ENCODE measurements at regions not wholly inside any gene's neighbourhood (a gene's known extent, or its start where the extent isn't known, plus 50 kb on each side); places are given as distances from the start of the nearest gene placed in this dataset.

GRCh38 chr6:148173548-148173947 is 169.1 kb upstream of the SASH1 start:
- ChIA-PET CTCF (interaction anchor here (0.7 kb wide), 1 partner anchor 50 kb away, joined by 4 read pairs; no protein-coding TSS in a partner anchor), POLR2A (no interaction called here)
- Mint-ChIP-seq H3K9me3 (no peaks in the 10 kb centered on the region), H3K4me3 (no peak overlapping the region), H3K4me1 (peaks cover 5% of the 10 kb centered on the region), H3K36me3 (no peaks in the 10 kb centered on the region; the same call in 1 of the 2 replicates), H3K27me3 (ENCODE audit: low read depth) (no peaks in the 10 kb centered on the region), H3K27ac (no peak overlapping the region)
- no peak for ATAC-seq
- DNase-seq (ENCODE audit: low spot score): no peak
- TF ChIP-seq ZNF425 (CRISPR knock-in tag; conservative IDR thresholded peaks at IDR 0.05): no peak
- TF ChIP-seq SMAD4 (CRISPR knock-in tag; IDR thresholded peaks at IDR 0.05): no peak
- TF ChIP-seq NR1H2 (CRISPR knock-in tag; IDR thresholded peaks at IDR 0.05): no peak
- no peak for TF ChIP-seq ZNF317 (CRISPR knock-in tag; IDR thresholded peaks at IDR 0.05; ENCODE audit: borderline replicate concordance, low read depth)

GRCh38 chr6:148175550-148176188 is 167.0 kb upstream of the SASH1 start:
- DNase-seq (ENCODE audit: low spot score) (no peak), ATAC-seq (no peak)
- ChIA-PET POLR2A (no interaction called here), CTCF (interaction anchor here (0.6 to 1.4 kb wide), 2 partner anchors 507 to 668 kb away, joined by 3 read pairs; no protein-coding TSS in a partner anchor)
- peaks cover 16% of the 10 kb centered on the region for H3K4me1 Mint-ChIP-seq
- H3K4me3 Mint-ChIP-seq: no peak overlapping the region
- peaks cover 8% of the 10 kb centered on the region for H3K36me3 Mint-ChIP-seq
- TF ChIP-seq RELA (CRISPR knock-in tag; IDR thresholded peaks at IDR 0.05; ENCODE audit: borderline replicate concordance): no peak
- no peak for TF ChIP-seq NR1H2 (CRISPR knock-in tag; IDR thresholded peaks at IDR 0.05)
- TF ChIP-seq ZBTB43 (CRISPR knock-in tag; IDR thresholded peaks at IDR 0.05): no peak
- no peak for TF ChIP-seq TCF7 (CRISPR knock-in tag; IDR thresholded peaks at IDR 0.05; ENCODE audit: low read depth)
- TF ChIP-seq HMGA2 (CRISPR knock-in tag; IDR thresholded peaks at IDR 0.05): no peak
- no peak for TF ChIP-seq TEAD1 (CRISPR knock-in tag; IDR thresholded peaks at IDR 0.05)
- no peaks in the 10 kb centered on the region for H3K27me3 Mint-ChIP-seq (ENCODE audit: low read depth)
- H3K9me3 Mint-ChIP-seq: peaks cover 6% of the 10 kb centered on the region
- H3K27ac Mint-ChIP-seq: no peak overlapping the region

GRCh38 chr6:148177589-148178233 is 164.9 kb upstream of the SASH1 start:
- peak; percentile 79 for DNase-seq (ENCODE audit: low spot score)
- ATAC-seq: peak; percentile 76
- Mint-ChIP-seq H3K4me1 (peaks cover 20% of the 10 kb centered on the region), H3K4me3 (no peak overlapping the region), H3K27ac (no peak overlapping the region), H3K9me3 (peaks cover 18% of the 10 kb centered on the region), H3K27me3 (ENCODE audit: low read depth) (no peaks in the 10 kb centered on the region), H3K36me3 (peaks cover 8% of the 10 kb centered on the region)
- TF ChIP-seq CTCF (IDR thresholded peaks at IDR 0.05) (peak; percentile 71), ARID4B (CRISPR knock-in tag; IDR thresholded peaks at IDR 0.05; ENCODE audit: borderline replicate concordance) (no peak)
- ChIA-PET CTCF (interaction anchor here (0.6 to 2.1 kb wide), 29 partner anchors 9 to 838 kb away, joined by 3 to 11 read pairs (median 4); no protein-coding TSS in a partner anchor), POLR2A (no interaction called here)
